HUDEP-2 (cell line): ENCODE measurements at regions not wholly inside any gene's neighbourhood (a gene's known extent, or its start where the extent isn't known, plus 50 kb on each side); places are given as distances from the start of the nearest gene placed in this dataset.

ENCODE experiments used
- DNase-seq, 76 experiments: peaks; one replicate each; lab custom pipeline; 2025; ENCODE audit not compliant: unreplicated experiment in 76 of 76; lab: John Stamatoyannopoulos, UW

DNA sequence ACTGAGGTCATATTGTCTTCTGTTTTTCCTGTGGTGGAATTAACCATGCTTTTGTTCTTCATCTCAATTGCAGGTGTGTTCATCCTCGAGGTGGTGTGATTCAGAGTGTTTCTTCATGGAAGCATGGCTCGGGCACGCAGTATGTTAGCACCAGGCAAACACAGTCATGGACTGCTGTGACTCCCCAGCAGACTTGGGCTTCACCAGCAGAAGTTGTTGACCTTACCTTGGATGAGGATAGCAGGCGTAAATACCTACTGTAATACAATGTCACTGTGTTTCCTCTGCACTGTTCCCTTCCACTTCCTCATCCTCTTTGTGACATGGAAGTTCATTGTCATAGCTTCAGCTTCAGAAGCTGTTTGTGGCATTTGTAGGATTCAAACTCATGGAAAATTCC, 158.7 kb downstream of the HAUS1 start:
- no peak for DNase-seq

DNA sequence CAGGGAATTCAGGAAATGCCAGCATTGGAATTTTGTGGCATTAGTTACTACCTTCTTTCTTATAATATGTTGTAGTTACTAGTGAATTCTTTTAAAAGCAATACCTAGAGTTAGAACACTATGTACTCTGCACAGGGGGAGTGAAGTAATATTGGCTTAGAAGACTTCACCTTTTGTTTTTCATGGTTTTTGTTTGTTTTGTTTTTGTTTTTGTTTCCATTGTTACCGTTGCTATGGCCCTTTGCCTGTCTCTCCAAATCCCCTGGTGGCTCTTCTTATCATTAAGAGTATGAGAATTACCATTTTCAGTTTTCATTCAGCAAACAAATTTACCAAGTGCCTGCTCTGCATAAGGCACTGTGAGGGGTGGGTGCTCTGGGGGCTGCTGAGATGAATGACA, 160.1 kb downstream of the HAUS1 start:
- DNase-seq, result peak in 3 of 76 experiments; percentile 12 to 32 (median 27)

DNA sequence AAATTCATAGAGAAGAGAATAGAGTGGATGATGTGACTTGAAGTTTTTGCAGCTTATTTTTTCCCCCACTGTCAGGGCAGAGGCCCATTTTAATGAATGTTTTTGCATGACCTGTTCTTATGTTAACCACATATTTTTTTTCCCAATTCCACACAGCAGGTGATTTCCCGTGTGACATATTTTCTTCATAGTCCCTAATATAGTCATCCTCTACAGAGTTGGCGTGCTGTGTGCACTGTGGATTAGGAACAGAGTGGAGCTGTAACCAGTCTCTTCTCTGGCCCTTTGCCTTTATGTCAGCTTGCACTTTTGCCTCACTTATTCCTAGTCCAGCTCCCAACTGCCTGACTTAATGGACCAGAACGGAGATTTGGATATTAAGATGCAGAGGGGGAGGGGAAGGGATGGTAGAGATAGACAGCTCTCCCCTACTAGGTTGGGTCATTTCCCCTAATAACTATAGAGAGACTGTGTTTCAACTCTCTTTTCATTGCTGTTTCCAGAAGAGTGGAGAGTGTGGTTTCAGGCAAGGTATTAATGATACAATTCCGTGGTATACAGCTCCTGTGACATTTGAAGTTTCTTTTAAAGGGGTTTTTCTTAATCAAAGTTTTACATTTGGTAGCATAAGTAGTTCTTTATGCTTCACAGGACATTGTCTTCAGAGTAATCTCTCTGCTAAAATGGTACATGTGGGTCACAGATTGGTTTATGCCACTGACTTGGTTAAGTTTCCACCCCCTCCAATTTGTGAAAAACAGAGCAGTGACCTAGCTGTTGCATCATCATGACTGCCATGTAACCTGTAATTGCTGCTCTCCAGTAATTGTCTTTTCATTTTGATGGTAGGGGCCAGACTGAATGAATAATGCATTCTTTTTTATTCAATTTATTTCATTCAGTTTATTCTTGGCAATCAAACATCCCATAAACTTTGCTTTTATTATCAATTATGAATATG, 161.3 kb downstream of the HAUS1 start:
- no peak for DNase-seq

DNA sequence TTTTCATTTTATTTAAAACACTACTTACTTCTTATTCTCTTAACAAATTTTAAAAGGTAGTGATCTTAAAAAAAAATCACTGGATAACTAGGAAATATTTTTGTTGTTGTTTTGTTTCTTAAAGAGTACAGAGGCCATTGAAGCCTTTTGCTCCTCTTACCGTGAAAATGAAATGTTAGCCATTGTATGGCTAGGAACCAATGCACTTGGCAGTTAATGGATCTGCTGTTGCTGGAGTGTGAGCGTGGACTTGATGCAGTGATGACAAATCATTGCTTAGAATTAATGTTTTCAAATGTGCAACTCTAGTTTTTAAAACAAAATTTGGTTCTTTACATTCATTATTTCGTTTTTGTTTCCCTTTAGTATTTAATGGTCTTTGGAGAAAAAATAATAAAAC, 162.3 kb downstream of the HAUS1 start:
- no peak for DNase-seq

DNA sequence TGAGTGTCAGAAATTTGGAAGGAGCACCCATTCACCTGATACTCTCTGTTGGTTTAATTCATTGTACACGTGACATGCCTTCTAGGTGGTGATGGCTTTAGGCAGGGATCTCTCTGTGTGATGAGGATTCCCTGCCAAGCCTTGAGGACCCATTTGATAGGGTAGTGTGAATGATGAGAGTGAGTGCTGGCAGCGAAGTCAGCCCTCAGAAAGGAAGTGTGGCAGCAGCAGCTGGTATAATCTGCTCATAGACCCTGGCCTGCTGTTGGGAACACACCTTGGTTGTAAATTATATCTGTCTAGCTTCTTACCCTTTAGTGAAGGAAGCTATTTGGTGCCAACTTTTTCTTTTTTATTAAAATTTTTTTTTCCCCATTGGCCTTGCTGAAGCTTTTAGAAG, 164.5 kb downstream of the HAUS1 start:
- no peak for DNase-seq

DNA sequence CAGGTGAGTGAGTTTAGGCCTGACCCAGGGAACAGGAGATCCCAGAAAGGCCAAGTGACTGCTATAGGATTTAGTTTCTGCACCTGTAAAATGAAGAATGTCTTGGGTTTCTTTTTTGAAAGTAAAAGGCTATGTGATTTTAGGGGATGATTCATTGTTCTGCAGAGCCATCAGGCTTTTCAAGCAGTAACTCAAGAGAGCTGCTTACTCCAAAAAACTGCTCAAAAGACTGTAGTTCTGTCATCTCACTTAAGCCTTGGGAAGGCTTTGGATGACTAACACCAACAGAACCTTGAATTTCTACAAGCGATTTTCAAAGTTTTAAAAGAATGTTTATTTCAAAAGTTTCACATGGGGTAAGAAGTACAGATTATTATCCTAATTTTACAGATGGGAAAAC, 165.1 kb downstream of the HAUS1 start:
- DNase-seq, result no peak

DNA sequence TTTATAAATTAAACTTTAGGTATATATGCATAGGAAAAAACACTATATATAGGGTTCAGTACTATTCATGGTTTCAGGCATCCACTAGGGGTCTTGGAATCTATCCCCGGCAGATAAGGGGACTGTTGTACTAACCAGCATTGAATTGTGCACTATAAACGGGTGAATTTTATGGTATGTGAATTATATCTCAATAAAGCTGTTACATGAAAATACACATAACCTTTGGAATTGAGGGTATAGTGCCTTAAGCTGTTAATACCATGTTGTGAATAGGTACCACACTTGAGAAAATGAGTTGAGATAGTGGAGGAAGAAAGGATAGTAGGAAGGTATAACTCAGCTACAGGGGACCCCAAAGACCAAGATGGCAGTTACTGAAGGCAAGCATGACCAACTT, 167.3 kb downstream of the HAUS1 start:
- DNase-seq, result no peak

DNA sequence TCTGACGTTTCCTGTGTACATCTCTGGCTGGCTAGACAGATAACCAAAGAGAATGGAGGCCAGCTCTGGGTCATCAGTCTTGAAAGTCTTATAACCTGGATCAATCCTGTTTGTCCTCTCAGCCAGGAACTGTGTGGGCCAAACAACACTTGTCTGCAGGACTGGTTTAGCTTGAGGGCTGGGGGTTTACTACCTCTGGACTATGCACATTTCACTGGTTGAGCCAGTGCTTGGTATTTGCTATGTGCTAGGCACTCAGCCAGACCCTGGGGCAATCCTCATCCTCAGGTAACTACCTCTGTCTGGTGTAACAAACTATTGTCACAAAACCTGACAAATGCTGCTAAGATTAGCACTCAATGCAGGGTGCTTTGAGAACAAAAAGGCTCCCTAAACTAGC, 169.7 kb downstream of the HAUS1 start:
- no peak for DNase-seq

DNA sequence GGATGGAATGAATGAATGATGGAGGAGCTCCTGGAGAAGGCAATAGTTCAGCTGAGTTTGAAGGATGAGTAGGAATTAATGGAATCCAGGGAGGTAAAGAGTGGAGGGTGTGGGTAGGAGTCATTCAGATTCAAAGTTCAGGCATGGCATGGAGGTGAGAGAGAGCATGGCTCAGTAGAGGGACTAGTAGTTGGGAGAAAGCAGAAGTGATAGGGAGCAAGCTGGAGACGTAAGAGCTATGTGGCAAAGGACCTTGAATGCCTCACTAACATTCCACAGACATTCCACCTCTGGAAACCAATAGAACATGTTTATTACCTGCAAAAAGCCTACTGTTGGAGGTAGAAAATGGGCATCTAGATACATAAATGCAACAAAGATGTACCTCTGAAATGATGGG, 170.1 kb downstream of the HAUS1 start:
- DNase-seq, result no peak

DNA sequence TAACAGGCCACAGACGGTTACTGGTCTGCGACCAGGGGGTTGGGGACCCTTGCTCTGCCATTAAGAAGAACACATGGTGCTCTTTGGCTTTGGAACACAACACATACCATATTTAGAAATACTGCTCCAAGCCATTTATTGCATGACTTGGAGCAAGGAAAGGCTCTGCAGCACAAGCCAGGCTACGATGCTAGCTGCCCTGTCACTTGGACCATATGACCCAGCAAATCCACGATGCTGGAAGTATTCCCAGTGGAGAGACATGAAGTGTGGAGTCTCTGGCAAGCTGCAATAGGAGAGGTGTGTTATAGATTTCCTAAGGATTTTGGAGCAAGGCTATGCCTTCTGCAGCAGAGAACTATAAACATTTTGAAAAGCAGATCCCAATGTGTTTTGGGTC, 171.2 kb downstream of the HAUS1 start:
- DNase-seq, result no peak

DNA sequence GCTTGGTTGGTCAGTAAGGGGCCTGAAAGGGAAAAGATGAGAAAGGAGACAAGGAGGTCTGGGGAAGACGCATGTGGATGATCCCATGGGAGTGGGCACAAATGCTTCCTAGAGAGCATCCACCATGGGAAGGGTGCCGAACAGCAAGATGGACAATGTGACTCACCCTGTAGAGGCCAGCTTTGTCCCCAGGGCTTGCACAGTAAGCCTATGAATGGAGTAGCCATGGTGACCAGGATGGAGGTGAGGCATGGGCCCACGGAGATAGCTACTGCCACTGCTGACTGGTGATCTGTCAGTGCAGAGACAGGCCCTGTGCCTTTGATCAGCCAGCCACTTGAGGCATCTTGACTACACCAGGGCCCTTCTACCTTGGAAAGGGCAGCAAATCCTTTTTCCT, 172.6 kb downstream of the HAUS1 start:
- no peak for DNase-seq

DNA sequence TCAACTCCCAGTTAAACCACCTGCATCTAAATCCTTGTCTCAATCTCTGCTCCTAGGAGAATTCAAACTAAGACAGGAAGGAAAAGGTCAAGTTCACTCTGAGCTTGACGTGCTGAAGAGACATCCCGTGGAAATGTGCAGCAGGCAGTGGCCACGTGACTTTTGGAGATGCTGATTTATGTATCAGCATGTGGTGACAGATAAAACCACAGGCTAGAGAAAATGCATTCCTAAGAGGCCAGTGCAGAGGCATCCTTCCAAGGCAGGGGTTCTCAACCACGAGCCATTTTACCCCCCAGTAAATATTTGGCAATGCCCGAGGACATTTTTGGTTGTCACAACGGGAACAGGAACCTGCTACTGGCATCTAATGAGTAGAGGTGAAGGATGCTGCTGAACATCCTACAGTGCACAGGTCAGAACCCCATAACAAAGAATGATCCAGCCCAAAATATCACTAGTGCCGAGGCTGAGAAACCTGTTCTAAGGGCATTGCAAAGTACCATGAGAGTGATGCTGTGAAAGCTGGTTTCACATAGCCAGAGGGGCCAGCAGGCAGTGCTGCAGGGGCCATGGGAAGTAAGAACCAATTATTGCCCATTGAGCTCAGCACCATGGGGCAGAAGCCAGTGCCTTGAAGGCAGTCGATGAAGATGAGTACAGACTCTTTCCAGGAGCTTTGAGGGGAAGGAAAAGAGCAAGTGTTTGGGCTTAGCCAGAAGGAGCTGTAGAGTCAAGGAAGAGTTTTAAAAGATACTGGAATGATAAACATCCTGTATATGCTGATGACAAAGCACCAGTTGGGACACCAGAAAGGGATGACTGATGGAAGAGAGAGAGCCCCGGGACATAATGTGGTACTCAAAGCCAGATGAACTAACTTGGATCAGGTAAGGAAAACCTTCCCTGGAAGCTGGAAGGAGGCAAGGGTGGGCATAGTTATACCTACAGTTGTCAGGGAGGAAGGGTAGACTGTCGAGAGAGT, 174.6 kb downstream of the HAUS1 start:
- peak in 7 of 76 experiments; percentile 14 to 40 (median 18) for DNase-seq

DNA sequence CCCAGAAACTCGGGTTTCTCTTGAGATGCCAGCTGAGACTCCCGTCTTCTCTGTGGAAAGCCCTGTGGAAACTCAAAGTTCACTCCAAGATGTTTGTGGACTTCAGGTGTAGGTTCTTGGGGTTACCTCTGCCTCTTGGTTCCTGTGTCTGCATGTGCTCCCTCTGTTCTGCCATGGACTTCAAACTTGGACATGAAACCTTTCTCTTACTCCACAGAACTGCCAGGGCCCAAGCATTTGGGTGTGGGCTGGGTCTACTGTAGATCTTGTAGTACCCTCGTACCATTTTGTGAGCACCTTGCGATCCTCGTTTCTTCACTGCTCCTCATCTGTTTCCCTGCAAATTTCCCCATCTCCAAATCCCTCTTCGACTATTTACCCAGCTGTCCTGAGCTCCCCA, 175.5 kb downstream of the HAUS1 start:
- DNase-seq, result no peak

DNA sequence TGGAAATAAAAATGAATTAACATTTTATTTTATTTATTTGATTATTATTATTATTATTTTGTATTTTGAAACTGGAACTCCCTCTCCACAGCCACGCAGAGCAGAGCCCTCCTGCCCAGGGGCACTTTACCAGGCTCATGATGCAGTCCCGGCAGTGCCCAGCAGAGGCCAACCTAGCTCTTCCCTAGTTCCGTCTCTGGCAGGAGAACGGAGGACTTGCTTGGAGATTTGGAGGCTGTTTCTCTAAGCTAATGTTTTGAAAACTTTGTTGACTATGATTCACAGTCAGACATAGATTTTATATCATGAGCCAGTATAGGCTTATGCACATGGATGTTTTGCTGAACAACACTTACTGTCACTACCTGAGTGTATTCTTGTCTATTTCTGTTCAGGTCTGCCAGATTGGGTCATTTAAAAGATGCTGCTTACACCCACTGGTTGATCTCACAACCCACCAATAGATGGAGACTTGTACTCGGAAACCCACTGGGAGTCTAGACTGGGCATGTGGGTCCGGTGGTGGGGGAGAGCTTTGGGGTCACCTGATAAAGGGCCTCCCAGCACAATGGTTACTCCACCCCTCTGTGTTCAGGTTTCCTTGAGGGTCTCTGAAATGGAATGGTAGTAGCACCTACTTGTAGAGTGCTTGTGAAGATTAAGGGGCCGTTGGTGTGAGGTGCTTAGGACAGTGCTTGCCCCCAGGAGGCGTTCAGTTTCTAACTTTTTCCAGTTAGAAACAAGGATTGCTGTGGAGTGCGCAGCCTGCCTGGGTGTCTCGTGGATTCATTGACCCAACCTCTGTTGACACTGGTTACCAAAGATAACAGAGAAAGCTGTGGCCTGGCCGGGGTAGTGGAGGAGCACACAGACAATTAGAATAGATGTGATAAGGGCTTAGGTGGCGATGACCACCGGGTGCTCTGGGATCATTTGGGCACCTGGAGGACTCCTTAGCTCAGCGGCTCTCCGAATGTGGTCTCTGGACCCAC, 177.3 kb downstream of the HAUS1 start:
- peak in 59 of 76 experiments; percentile 0 to 77 (median 40) for DNase-seq

DNA sequence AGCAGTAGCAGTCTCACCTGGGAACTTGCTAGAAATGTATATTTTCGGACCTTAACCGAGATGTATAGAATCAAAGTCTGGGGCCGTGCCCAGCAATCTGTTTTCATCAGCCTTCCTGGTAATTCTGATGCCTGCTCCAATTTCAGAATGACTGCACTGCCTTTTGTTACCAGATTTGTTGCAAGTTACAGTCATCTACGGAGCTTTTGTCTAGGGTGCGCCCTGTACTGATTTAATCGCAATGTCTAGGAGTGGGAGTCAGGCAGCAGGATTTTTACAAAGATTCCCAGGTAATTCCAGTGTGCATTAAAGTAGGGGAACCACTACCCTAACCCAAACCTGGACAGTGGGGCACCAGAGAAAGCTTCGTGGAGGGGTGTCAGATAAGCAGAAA, 178.0 kb downstream of the HAUS1 start:
- DNase-seq, result no peak

DNA sequence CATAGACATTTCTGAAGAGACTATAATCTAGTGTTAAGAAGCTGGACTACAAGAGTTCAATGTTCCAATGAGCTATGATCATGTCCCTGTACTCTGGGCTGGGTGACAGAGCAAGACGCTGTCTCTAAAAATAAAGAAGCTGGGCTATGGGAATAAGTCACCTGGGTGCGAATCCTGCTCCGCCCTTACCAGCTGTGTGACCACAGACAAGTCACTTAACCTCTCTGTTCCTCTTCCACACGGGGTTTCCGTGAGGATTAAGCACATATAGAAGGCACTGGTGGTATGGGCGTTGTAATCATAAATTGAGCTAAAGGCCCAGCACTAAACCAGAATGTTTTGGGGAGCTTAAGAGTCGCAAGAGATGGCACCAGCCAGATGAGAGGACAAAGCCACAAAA, 178.5 kb downstream of the HAUS1 start:
- DNase-seq, result no peak

DNA sequence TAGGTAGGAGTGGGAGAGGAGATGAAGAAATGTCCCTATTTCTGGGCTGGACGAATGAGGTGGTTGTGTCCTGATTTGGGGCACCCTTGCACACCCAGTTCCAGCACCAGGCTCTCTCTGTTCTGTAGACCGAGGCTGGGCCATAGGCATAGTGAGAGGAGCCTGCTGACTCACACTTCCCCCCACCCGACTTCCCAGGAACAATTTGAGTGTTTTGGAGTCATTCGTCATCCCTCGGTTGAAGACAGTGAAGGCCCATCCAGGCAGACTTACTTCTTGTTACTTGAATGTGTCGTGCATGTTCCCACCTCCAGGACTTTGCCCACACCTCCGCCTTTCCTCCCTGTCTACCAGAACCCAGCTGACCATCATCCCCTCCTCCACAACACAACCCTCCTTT, 179.1 kb downstream of the HAUS1 start:
- no peak for DNase-seq

DNA sequence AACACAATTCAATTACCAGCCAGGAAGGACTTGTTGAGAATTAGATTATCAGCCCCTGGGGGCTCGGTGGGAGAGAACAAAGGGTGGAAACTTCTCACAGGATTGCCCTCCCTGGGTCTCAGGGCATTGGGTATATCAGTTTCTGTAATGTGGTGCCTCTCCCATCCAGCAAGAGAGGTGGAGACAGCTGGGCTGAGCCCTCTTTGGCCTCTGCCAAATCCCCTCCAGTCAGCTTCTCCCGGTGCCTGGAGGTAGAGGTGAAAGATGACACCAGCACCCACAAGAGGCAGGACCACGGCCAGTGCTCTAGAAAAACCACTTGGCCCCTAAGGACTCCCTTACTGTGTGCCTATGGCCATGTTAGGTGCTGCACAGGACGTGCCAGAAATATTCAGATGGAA, 179.7 kb downstream of the HAUS1 start:
- no peak for DNase-seq

DNA sequence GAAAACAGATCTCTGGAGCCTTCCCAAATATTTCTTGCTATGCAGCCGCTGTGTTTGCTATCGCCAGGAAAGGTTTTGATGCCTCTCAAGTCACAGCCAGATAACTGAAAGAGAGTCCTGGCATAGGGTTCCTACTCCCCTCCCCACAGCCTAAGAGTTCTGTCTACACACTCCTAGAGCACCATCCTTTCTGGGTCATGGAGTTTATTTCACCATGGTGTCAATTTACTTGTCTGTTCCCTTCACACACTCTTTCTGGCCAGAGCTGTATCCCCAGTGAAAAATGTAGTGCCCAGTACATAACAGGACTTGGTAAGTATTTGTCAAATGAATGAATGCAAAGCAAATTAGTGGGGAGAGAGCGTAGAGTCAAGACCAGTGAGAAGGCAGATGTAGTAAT, 185.3 kb downstream of the HAUS1 start:
- no peak for DNase-seq

DNA sequence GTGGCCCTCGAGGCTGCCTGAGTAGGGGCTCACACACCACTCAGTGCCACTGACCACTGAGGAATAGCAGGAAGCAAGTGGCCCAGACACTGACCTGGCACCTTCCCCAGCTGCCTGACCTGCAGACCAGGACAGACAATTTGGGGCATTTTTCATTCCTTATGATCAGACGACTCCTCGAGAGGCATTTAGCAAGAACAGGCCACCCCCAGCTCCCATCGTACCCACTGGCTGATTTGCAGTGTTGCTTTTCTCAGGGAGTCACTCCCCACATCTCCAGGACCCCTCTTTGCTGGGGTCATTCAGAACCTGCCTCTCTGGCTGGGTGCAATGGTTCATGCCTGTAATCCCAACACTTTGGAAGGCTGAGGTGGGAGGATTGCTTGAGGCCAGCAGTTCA, 185.7 kb downstream of the HAUS1 start:
- DNase-seq, result no peak
